ENCODE measurements at regions not wholly inside any gene's neighbourhood (a gene's known extent, or its start where the extent isn't known, plus 50 kb on each side); places are given as distances from the start of the nearest gene placed in this dataset.

GRCh38 chr2:16148632-16149348 lies 208.4 kb downstream of the MYCN start:
- Histone ChIP-seq H3K36me3 (no peaks in the 10 kb centered on the region), H3K4me1 (no peaks in the 10 kb centered on the region), H3K27ac (no peak overlapping the region), H3K27me3 (replicated peaks in 1 of 7) (no peaks in the 10 kb centered on the region), H3K9me3 (no peaks in the 10 kb centered on the region), H3K4me3 (no peak overlapping the region)
- intact Hi-C loops (cut with DNase I; ENCODE audit: low total_unique reads) = no loop called here
- DNase-seq = no peak
- 85 to 95% (median 91%) methylated on average over 6 of the region's 6 CpGs for WGBS, 5 donors
- no peak for TF ChIP-seq CTCF (IDR thresholded peaks at IDR 0.05 in 8 of 11, conservative IDR thresholded peaks at IDR 0.05 in 3 of 11)
- TF ChIP-seq POLR2AphosphoS5 (IDR thresholded peaks at IDR 0.05) = no peak
- no peak for TF ChIP-seq POLR2A (IDR thresholded peaks at IDR 0.05)

- intact Hi-C loops (cut with DNase I; ENCODE audit: low total_unique reads) = no loop called here
- no peak for DNase-seq
- Histone ChIP-seq H3K9me3 (no peaks in the 10 kb centered on the region), H3K36me3 (no peaks in the 10 kb centered on the region), H3K4me1 (no peaks in the 10 kb centered on the region), H3K4me3 (no peak overlapping the region), H3K27me3 (replicated peaks in 1 of 7) (no peaks in the 10 kb centered on the region), H3K27ac (no peak overlapping the region)
- 93 to 96% (median 94%) methylated on average over 9 of the region's 9 CpGs for WGBS, 5 donors
- TF ChIP-seq POLR2AphosphoS5 (IDR thresholded peaks at IDR 0.05) (no peak), CTCF (IDR thresholded peaks at IDR 0.05 in 8 of 11, conservative IDR thresholded peaks at IDR 0.05 in 3 of 11) (no peak), POLR2A (IDR thresholded peaks at IDR 0.05) (no peak)
These were observed 202.3 kb downstream of the MYCN start for GRCh38 chr2:16142383-16143361.

- no peaks in the 10 kb centered on the region for H3K36me3 ChIP-seq
- no peak overlapping the region for H3K27ac ChIP-seq
- intact Hi-C loops (cut with DNase I; ENCODE audit: low total_unique reads) = no loop called here
- DNase-seq = no peak
- TF ChIP-seq CTCF (IDR thresholded peaks at IDR 0.05 in 8 of 11, conservative IDR thresholded peaks at IDR 0.05 in 3 of 11) (no peak), POLR2A (IDR thresholded peaks at IDR 0.05) (no peak), POLR2AphosphoS5 (IDR thresholded peaks at IDR 0.05) (no peak)
- no peaks in the 10 kb centered on the region for H3K27me3 ChIP-seq (replicated peaks in 1 of 7)
- no peaks in the 10 kb centered on the region for H3K9me3 ChIP-seq
- H3K4me1 ChIP-seq = no peaks in the 10 kb centered on the region
- 76 to 94% (median 86%) methylated on average over 2 of the region's 2 CpGs for WGBS, 5 donors
- no peak overlapping the region for H3K4me3 ChIP-seq
These were observed 201.2 kb downstream of the MYCN start for GRCh38 chr2:16141641-16141921.
